ENCODE measurements at regions not wholly inside any gene's neighbourhood (a gene's known extent, or its start where the extent isn't known, plus 50 kb on each side); places are given as distances from the start of the nearest gene placed in this dataset.

DNA sequence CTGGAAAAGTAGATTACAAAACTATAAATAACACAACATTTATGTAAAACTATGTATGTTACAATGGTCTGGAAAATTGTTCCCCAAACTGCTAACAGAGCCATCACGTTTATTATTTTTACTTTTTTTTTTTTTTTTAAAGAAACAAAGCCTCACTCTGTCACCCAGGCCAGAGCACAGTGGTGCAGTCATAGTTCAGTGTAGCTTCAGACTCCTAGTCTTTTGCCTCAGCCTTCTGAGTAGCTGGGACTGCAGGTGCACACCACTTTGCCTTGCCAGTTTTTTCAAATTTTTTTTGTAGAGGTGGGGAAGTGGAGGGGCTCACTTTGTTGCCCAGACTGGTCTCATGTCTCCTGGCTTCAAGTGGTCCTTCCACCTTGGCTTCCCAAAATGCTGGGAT, 180.1 kb upstream of the SPRY1 start:
- no peak overlapping the region for H2AFZ ChIP-seq (ENCODE audit: low read length)
- H3K36me3 ChIP-seq (ENCODE audit: low read depth, low read length) = no peaks in the 10 kb centered on the region
- no peak overlapping the region for H3K27ac ChIP-seq (ENCODE audit: low read length)
- H3K27me3 ChIP-seq (ENCODE audit: low read length) = no peaks in the 10 kb centered on the region
- H3K79me2 ChIP-seq (ENCODE audit: low read length) = no peaks in the 10 kb centered on the region
- no peaks in the 10 kb centered on the region for H3F3A ChIP-seq (ENCODE audit: low read length, unreplicated experiment)
- DNase-seq = no peak
- intact Hi-C loops (cut with micrococcal nuclease) = no loop called here
- H3K9ac ChIP-seq (ENCODE audit: low read length) = no peak overlapping the region
- H3K9me2 ChIP-seq (replicated peaks; ENCODE audit: low read length) = no peaks in the 10 kb centered on the region
- H3K9me3 ChIP-seq (ENCODE audit: low read length) = no peaks in the 10 kb centered on the region
- ChIA-PET POLR2A (ENCODE audit: unreplicated experiment) (no interaction called here), CTCF (no interaction called here)
- no peaks in the 10 kb centered on the region for H4K20me1 ChIP-seq (ENCODE audit: low read length)
- no TSS peak for BruUV-seq (replicated peaks)
- H3K4me3 ChIP-seq (ENCODE audit: low read length) = no peak overlapping the region
- ATAC-seq = no peak
- no peak overlapping the region for H3K4me2 ChIP-seq (ENCODE audit: low read length)
- no peaks in the 10 kb centered on the region for H3K4me1 ChIP-seq (ENCODE audit: insufficient read depth, low read length)
- TF ChIP-seq CTCF (conservative IDR thresholded peaks at IDR 0.05; ENCODE audit: low read depth, low read length) (no peak), EZH2 (IDR thresholded peaks at IDR 0.05; ENCODE audit: low read length, unreplicated experiment) (no peak), EZH2phosphoT487 (IDR thresholded peaks at IDR 0.05; ENCODE audit: borderline replicate concordance, low read length) (no peak)

- TF ChIP-seq EZH2phosphoT487 (IDR thresholded peaks at IDR 0.05; ENCODE audit: borderline replicate concordance, low read length) (no peak), CTCF (conservative IDR thresholded peaks at IDR 0.05; ENCODE audit: low read depth, low read length) (no peak), EZH2 (IDR thresholded peaks at IDR 0.05; ENCODE audit: low read length, unreplicated experiment) (no peak)
- H3K79me2 ChIP-seq (ENCODE audit: low read length) = no peaks in the 10 kb centered on the region
- H4K20me1 ChIP-seq (ENCODE audit: low read length) = no peaks in the 10 kb centered on the region
- intact Hi-C loops (cut with micrococcal nuclease) = no loop called here
- H3K4me3 ChIP-seq (ENCODE audit: low read length) = no peak overlapping the region
- no peaks in the 10 kb centered on the region for H3F3A ChIP-seq (ENCODE audit: low read length, unreplicated experiment)
- no peak overlapping the region for H3K4me2 ChIP-seq (ENCODE audit: low read length)
- ATAC-seq (no peak), DNase-seq (no peak)
- POLR2A ChIA-PET (ENCODE audit: unreplicated experiment) = no interaction called here
- CTCF ChIA-PET = no interaction called here
- BruUV-seq (replicated peaks) = no TSS peak
- no peak overlapping the region for H3K9ac ChIP-seq (ENCODE audit: low read length)
- H3K9me3 ChIP-seq (ENCODE audit: low read length) = no peaks in the 10 kb centered on the region
- no peak overlapping the region for H3K27ac ChIP-seq (ENCODE audit: low read length)
- no peaks in the 10 kb centered on the region for H3K4me1 ChIP-seq (ENCODE audit: insufficient read depth, low read length)
- no peaks in the 10 kb centered on the region for H3K9me2 ChIP-seq (replicated peaks; ENCODE audit: low read length)
- H3K27me3 ChIP-seq (ENCODE audit: low read length) = no peaks in the 10 kb centered on the region
- no peaks in the 10 kb centered on the region for H3K36me3 ChIP-seq (ENCODE audit: low read depth, low read length)
- no peak overlapping the region for H2AFZ ChIP-seq (ENCODE audit: low read length)
Observed at GRCh38 chr4:123216946-123217345, 179.6 kb upstream of the SPRY1 start.

DNA sequence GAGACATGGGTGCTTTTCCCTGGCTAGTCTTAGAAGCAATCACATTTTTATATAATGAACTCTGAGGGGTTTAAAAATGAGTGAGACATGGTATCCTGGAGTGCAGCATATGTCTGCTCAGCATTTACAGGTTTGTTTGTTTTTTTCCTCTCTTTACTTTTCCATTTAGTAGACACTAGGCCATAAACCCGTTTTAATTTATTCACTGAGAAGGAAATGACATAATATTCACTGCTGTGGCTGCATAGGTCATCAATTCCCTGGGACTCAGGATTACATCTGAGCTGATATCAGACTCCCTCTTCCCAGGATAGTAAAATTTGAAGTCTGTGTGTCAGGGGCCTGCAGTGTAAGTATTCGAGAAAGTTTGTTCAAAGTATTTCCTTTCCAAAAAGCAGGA, 178.9 kb upstream of the SPRY1 start:
- DNase-seq = no peak
- no TSS peak for BruUV-seq (replicated peaks)
- Histone ChIP-seq H3K4me2 (ENCODE audit: low read length) (no peak overlapping the region), H3K27me3 (ENCODE audit: low read length) (no peaks in the 10 kb centered on the region), H3K9me2 (replicated peaks; ENCODE audit: low read length) (no peaks in the 10 kb centered on the region), H3K36me3 (ENCODE audit: low read depth, low read length) (no peaks in the 10 kb centered on the region), H3K9me3 (ENCODE audit: low read length) (no peaks in the 10 kb centered on the region), H3K79me2 (ENCODE audit: low read length) (no peaks in the 10 kb centered on the region), H3K4me1 (ENCODE audit: insufficient read depth, low read length) (no peaks in the 10 kb centered on the region), H3F3A (ENCODE audit: low read length, unreplicated experiment) (no peaks in the 10 kb centered on the region), H3K27ac (ENCODE audit: low read length) (no peak overlapping the region), H3K4me3 (ENCODE audit: low read length) (no peak overlapping the region), H2AFZ (ENCODE audit: low read length) (no peak overlapping the region), H3K9ac (ENCODE audit: low read length) (no peak overlapping the region), H4K20me1 (ENCODE audit: low read length) (no peaks in the 10 kb centered on the region)
- ChIA-PET CTCF (no interaction called here), POLR2A (ENCODE audit: unreplicated experiment) (no interaction called here)
- no peak for TF ChIP-seq EZH2phosphoT487 (IDR thresholded peaks at IDR 0.05; ENCODE audit: borderline replicate concordance, low read length)
- TF ChIP-seq CTCF (conservative IDR thresholded peaks at IDR 0.05; ENCODE audit: low read depth, low read length) = no peak
- TF ChIP-seq EZH2 (IDR thresholded peaks at IDR 0.05; ENCODE audit: low read length, unreplicated experiment) = no peak
- no peak for ATAC-seq
- intact Hi-C loops (cut with micrococcal nuclease) = no loop called here
